Colonic mucosa (tissue), 4 donors: ENCODE measurements at regions not wholly inside any gene's neighbourhood (a gene's known extent, or its start where the extent isn't known, plus 50 kb on each side); places are given as distances from the start of the nearest gene placed in this dataset.
"Not testable (repeated sequence)": the region's sequence is repeated elsewhere in the genome, so short reads cannot be mapped to it uniquely, and the experiment has no call there.

Experiments
- DNase-seq: peaks from one replicate; pipeline ENCODE4 v3.0.0-alpha.2; 2020
- H3K27ac ChIP-seq: fragments of 200-600 bp; one replicate; pipeline ENCODE4 v1.8.0; 2021
- H3K27me3 ChIP-seq: fragments of 200-600 bp; one replicate; pipeline ENCODE4 v1.8.0; 2021
- H3K36me3 ChIP-seq: fragments of 200-600 bp; one replicate; pipeline ENCODE4 v1.8.0; 2021
- H3K4me1 ChIP-seq: fragments of 200-600 bp; one replicate; pipeline ENCODE4 v1.8.0; 2021; ENCODE audit warnings: mild to moderate bottlenecking
- H3K4me3 ChIP-seq: fragments of 200-600 bp; one replicate; pipeline ENCODE4 v1.8.0; 2021
- H3K9ac ChIP-seq, 2 donors: one replicate each; pipeline ENCODE4 v1.7.0; 2013; ENCODE audit warnings: control low read depth in 2 of 2, low read depth in 2 of 2, low read length in 2 of 2
- H3K9me3 ChIP-seq: fragments of 200-600 bp; one replicate; pipeline ENCODE4 v1.8.0; 2021
- CTCF ChIP-seq: fragments of 200-600 bp; IDR thresholded peaks from one replicate; pipeline ENCODE4 v1.8.0; 2022; ENCODE audit warnings: antibody characterized with exemption, mild to moderate bottlenecking
- intact Hi-C: fragments of 100-400 bp; cut with DNase I; formaldehyde crosslinking; loops from one replicate; pipeline ENCODE4 v1.14.1; 2022
- donor health status: healthy.
- donor health status: DM: no; HTN: no; CAD: no.
- donor health status: DM: no; HTN: no; CAD: no.

GRCh38 chr11:87628957-87629356, 546.3 kb downstream of the RAB38 start:
- no peak for TF ChIP-seq CTCF
- no peaks in the 10 kb centered on the region for H3K4me1 ChIP-seq
- no peak overlapping the region for H3K27ac ChIP-seq
- no peak overlapping the region for H3K4me3 ChIP-seq
- no peaks in the 10 kb centered on the region for H3K9me3 ChIP-seq
- intact Hi-C loops, result no loop called here
- no peaks in the 10 kb centered on the region for H3K36me3 ChIP-seq
- H3K9ac ChIP-seq, result no peak overlapping the region
- H3K27me3 ChIP-seq, result no peaks in the 10 kb centered on the region
- DNase-seq, result no peak

- no peak for TF ChIP-seq CTCF
- Histone ChIP-seq H3K27me3 (no peaks in the 10 kb centered on the region), H3K4me1 (no peaks in the 10 kb centered on the region), H3K4me3 (no peak overlapping the region), H3K36me3 (no peaks in the 10 kb centered on the region), H3K27ac (no peak overlapping the region), H3K9ac (no peak overlapping the region), H3K9me3 (no peaks in the 10 kb centered on the region)
- intact Hi-C loops, result no loop called here
- no peak for DNase-seq
Observed at GRCh38 chr11:87628026-87628580, 547.1 kb downstream of the RAB38 start.

GRCh38 chr11:87623531-87624365, 551.5 kb downstream of the RAB38 start:
- H3K27me3 ChIP-seq, H3K4me1 ChIP-seq, H3K9me3 ChIP-seq, H3K36me3 ChIP-seq, DNase-seq, H3K9ac ChIP-seq, H3K27ac ChIP-seq, H3K4me3 ChIP-seq, intact Hi-C loops: not testable (repeated sequence)

GRCh38 chr11:87616511-87616910, 558.7 kb downstream of the RAB38 start:
- no peak overlapping the region for H3K9ac ChIP-seq
- H3K4me1 ChIP-seq, result no peaks in the 10 kb centered on the region
- no peak overlapping the region for H3K4me3 ChIP-seq
- no peak for DNase-seq
- H3K36me3 ChIP-seq, result no peaks in the 10 kb centered on the region
- intact Hi-C loops, result no loop called here
- no peak overlapping the region for H3K27ac ChIP-seq
- TF ChIP-seq CTCF, result no peak
- H3K27me3 ChIP-seq, result no peaks in the 10 kb centered on the region
- H3K9me3 ChIP-seq, result no peaks in the 10 kb centered on the region

- Histone ChIP-seq H3K9ac (no peak overlapping the region), H3K27ac (no peak overlapping the region), H3K36me3 (no peaks in the 10 kb centered on the region), H3K27me3 (no peaks in the 10 kb centered on the region), H3K4me1 (no peaks in the 10 kb centered on the region), H3K4me3 (no peak overlapping the region), H3K9me3 (no peaks in the 10 kb centered on the region)
- DNase-seq, result no peak
- no peak for TF ChIP-seq CTCF
- intact Hi-C loops, result no loop called here
Observed at GRCh38 chr11:87604350-87604749, 566.6 kb downstream of the TMEM135 start.

GRCh38 chr11:87603887-87604286, 566.2 kb downstream of the TMEM135 start:
- DNase-seq, result no peak
- TF ChIP-seq CTCF, result no peak

More at GRCh38 chr11:87603887-87604286, 566.2 kb downstream of the TMEM135 start:
- no peaks in the 10 kb centered on the region for H3K27me3 ChIP-seq
- no peaks in the 10 kb centered on the region for H3K36me3 ChIP-seq
- H3K9me3 ChIP-seq, result no peaks in the 10 kb centered on the region
- H3K27ac ChIP-seq, result no peak overlapping the region
- H3K4me3 ChIP-seq, result no peak overlapping the region
- no peaks in the 10 kb centered on the region for H3K4me1 ChIP-seq
- no peak overlapping the region for H3K9ac ChIP-seq
- intact Hi-C loops, result no loop called here
